HEK293 (cell line): ENCODE measurements at regions not wholly inside any gene's neighbourhood (a gene's known extent, or its start where the extent isn't known, plus 50 kb on each side); places are given as distances from the start of the nearest gene placed in this dataset.

ENCODE experiments used
- CTCF ChIA-PET: fragments of 350-600 bp; formaldehyde crosslinking; extraction: SDS; loops from one replicate; lab custom pipeline; 2021; ENCODE audit warnings: antibody characterized with exemption; lab: Yijun Ruan, JAX
- POLR2A ChIA-PET: fragments of 300-600 bp; formaldehyde crosslinking; extraction: SDS; loops from one replicate; lab custom pipeline; 2020; ENCODE audit warnings: antibody characterized with exemption, inconsistent platforms; lab: Yijun Ruan, JAX
- H3K27ac ChIP-seq: fragments of 200-500 bp; sonication (Bioruptor generic); 2 replicates; pipeline ENCODE4 v1.5.1; 2014; ENCODE audit warnings: low read depth, low read length, control low read depth, inconsistent platforms; ENCODE audit errors: extremely low read depth
- H3K36me3 ChIP-seq, 2 experiments: fragments of 200-500 bp in 1 of 2; sonication (Bioruptor generic) in 1 of 2; 1 replicate in 1 of 2; 2 replicates in 1 of 2; pipeline ENCODE4 v1.5.1; 2014 to 2017; ENCODE audit warnings: inconsistent platforms in 2 of 2, low read length in 2 of 2; ENCODE audit not compliant: control insufficient read depth in 2 of 2, insufficient read depth in 1 of 2
- H3K4me1 ChIP-seq: fragments of 200-500 bp; sonication (Bioruptor generic); 2 replicates; pipeline ENCODE4 v1.5.1; 2014; ENCODE audit warnings: mild to moderate bottlenecking, low read length, inconsistent platforms; ENCODE audit not compliant: control insufficient read depth, insufficient read depth
- H3K4me3 ChIP-seq: 2 replicates; pipeline ENCODE4 v1.5.1; 2011; ENCODE audit warnings: low read depth, mild to moderate bottlenecking, control low read depth, low read length, moderate library complexity
- H3K9me3 ChIP-seq: fragments of 200-500 bp; sonication (Bioruptor generic); 2 replicates; pipeline ENCODE4 v1.5.1; 2014; ENCODE audit warnings: low read depth, low read length, inconsistent platforms; ENCODE audit not compliant: control insufficient read depth, insufficient read depth
- PRDM1 ChIP-seq: fragments of 450-650 bp; formaldehyde crosslinking; IDR thresholded peaks from 2 replicates; pipeline ENCODE4; 2016; ENCODE audit warnings: missing biosample characterization, missing genetic modification characterization
- PRDM2 ChIP-seq: fragments of 450-650 bp; formaldehyde crosslinking; IDR thresholded peaks from 2 replicates; pipeline ENCODE4 v1.5.1; 2016; ENCODE audit warnings: missing biosample characterization, missing genetic modification characterization, borderline replicate concordance
- SETDB1 ChIP-seq: IDR thresholded peaks from one replicate; pipeline ENCODE4 v1.6.1; 2017; ENCODE audit warnings: mild to moderate bottlenecking, low read length, moderate library complexity, mixed read lengths; ENCODE audit not compliant: insufficient read length
- TRIM28 ChIP-seq: IDR thresholded peaks from 2 replicates; pipeline ENCODE4 v1.6.1; 2011; ENCODE audit warnings: low read length, control low read depth, borderline replicate concordance
- ZBTB48 ChIP-seq: fragments of 450-650 bp; formaldehyde crosslinking; IDR thresholded peaks from 2 replicates; pipeline ENCODE4 v1.5.1; 2016; ENCODE audit warnings: missing biosample characterization, missing genetic modification characterization
- ZNF121 ChIP-seq: fragments of 450-650 bp; formaldehyde crosslinking; IDR thresholded peaks from 2 replicates; pipeline ENCODE4 v1.5.1; 2016; ENCODE audit warnings: missing biosample characterization, missing genetic modification characterization
- ZNF132 ChIP-seq: fragments of 450-650 bp; formaldehyde crosslinking; IDR thresholded peaks from 2 replicates; pipeline ENCODE4 v1.5.1; 2017; ENCODE audit warnings: missing biosample characterization, missing genetic modification characterization, borderline replicate concordance
- ZNF148 ChIP-seq: fragments of 450-650 bp; formaldehyde crosslinking; IDR thresholded peaks from 2 replicates; pipeline ENCODE4 v1.5.0; 2017; ENCODE audit warnings: missing biosample characterization, missing genetic modification characterization, borderline replicate concordance
- ZNF155 ChIP-seq: fragments of 450-650 bp; formaldehyde crosslinking; IDR thresholded peaks from 2 replicates; pipeline ENCODE4 v1.5.1; 2016; ENCODE audit warnings: missing biosample characterization, missing genetic modification characterization
- ZNF280D ChIP-seq: fragments of 450-650 bp; formaldehyde crosslinking; IDR thresholded peaks from 2 replicates; pipeline ENCODE4 v1.5.1; 2016; ENCODE audit warnings: missing biosample characterization, missing genetic modification characterization
- ZNF302 ChIP-seq: fragments of 450-650 bp; formaldehyde crosslinking; IDR thresholded peaks from 2 replicates; pipeline ENCODE4 v1.5.1; 2016; ENCODE audit warnings: missing biosample characterization, missing genetic modification characterization, low read depth
- ZNF311 ChIP-seq: fragments of 450-650 bp; formaldehyde crosslinking; IDR thresholded peaks from 2 replicates; pipeline ENCODE4 v1.5.1; 2017; ENCODE audit warnings: missing biosample characterization, missing genetic modification characterization, borderline replicate concordance
- ZNF488 ChIP-seq: fragments of 450-650 bp; formaldehyde crosslinking; IDR thresholded peaks from 2 replicates; pipeline ENCODE4 v1.5.1; 2016; ENCODE audit warnings: missing biosample characterization, missing genetic modification characterization
- ZNF658 ChIP-seq: fragments of 450-650 bp; formaldehyde crosslinking; IDR thresholded peaks from 2 replicates; pipeline ENCODE4; 2016; ENCODE audit warnings: missing biosample characterization, missing genetic modification characterization
- ZNF837 ChIP-seq: fragments of 450-650 bp; formaldehyde crosslinking; IDR thresholded peaks from 2 replicates; pipeline ENCODE4 v1.5.1; 2016; ENCODE audit warnings: missing biosample characterization, missing genetic modification characterization

- Histone ChIP-seq H3K4me3 (no peak overlapping the region), H3K36me3 (no peaks in the 10 kb centered on the region), H3K27ac (no peak overlapping the region), H3K4me1 (no peaks in the 10 kb centered on the region), H3K9me3 (no peaks in the 10 kb centered on the region)
- ChIA-PET CTCF (no interaction called here), POLR2A (no interaction called here)
- TF ChIP-seq ZNF302 (tag by site-specific recombination): no peak
These were observed 358.4 kb downstream of the TMEM38B start for GRCh38 chr9:106052735-106053134.

- H3K4me1 ChIP-seq: no peaks in the 10 kb centered on the region
- no peak for TF ChIP-seq ZNF311 (tag by site-specific recombination)
- no peak for TF ChIP-seq ZNF132 (tag by site-specific recombination)
- no peak for TF ChIP-seq ZNF488 (tag by site-specific recombination)
- TF ChIP-seq ZNF155 (tag by site-specific recombination): no peak
- no peak for TF ChIP-seq ZNF121 (tag by site-specific recombination)
- TF ChIP-seq PRDM2 (tag by site-specific recombination): no peak
- no peak for TF ChIP-seq SETDB1
- TF ChIP-seq ZNF658 (tag by site-specific recombination): no peak
- no peak for TF ChIP-seq ZNF837
- no peak for TF ChIP-seq ZBTB48
- no peak for TF ChIP-seq ZNF280D
- no peak for TF ChIP-seq TRIM28
- TF ChIP-seq PRDM1 (tag by site-specific recombination): no peak
- no peak for TF ChIP-seq ZNF148
- TF ChIP-seq, all 188 proteins: peak for 0
- ChIA-PET POLR2A (no interaction called here), CTCF (interaction anchor here (1.2 kb wide), 1 partner anchor 174 kb away, joined by 6 read pairs; no protein-coding TSS in a partner anchor)
- Histone ChIP-seq H3K9me3 (no peaks in the 10 kb centered on the region), H3K27ac (no peak overlapping the region), H3K4me3 (no peak overlapping the region), H3K36me3 (no peaks in the 10 kb centered on the region)
These were observed 362.0 kb downstream of the TMEM38B start for GRCh38 chr9:106056328-106056727.
